Amygdala (tissue), 56 donors: ENCODE measurements at regions not wholly inside any gene's neighbourhood (a gene's known extent, or its start where the extent isn't known, plus 50 kb on each side); places are given as distances from the start of the nearest gene placed in this dataset.

ENCODE experiments used
- DNase-seq, 56 donors: peaks; one replicate each; lab custom pipeline; 2025; lab: John Stamatoyannopoulos, UW

DNA sequence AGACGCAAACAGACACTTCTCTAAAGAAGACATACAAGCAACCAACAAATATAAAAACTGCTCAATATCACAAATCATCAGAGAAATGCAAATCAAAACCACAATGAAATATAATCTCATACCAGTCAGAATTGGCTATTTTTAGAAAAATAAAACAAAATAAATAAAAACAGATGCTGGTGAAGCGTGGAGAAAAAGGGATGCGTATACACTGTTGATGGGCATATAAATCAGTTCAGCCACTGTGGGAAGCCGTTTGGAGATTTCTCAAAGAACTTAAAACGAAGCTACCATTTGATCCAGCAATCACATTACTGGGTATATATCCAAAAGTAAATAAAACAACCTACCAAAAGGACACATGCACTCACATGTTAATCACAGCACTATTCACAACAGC, 206.2 kb downstream of the HNMT start:
- no peak for DNase-seq

DNA sequence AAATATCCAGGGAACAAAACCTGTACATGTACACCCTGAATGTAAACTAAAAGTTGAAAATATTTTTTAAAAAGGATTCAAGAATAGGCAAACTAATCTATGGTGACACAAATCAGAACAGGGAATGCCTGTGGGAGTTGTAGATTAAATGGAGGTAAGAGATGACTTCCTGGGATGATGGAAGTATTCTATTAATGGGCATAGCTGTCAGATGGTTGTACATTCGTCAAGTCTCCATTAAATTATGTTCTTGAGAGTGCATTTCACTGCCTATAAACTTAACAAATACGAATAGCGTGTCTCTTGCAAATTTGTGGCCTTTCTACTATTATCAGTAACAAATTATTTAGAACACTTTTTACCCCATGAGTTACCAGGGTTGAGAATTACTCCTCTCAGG, 207.0 kb downstream of the HNMT start:
- DNase-seq, result no peak

DNA sequence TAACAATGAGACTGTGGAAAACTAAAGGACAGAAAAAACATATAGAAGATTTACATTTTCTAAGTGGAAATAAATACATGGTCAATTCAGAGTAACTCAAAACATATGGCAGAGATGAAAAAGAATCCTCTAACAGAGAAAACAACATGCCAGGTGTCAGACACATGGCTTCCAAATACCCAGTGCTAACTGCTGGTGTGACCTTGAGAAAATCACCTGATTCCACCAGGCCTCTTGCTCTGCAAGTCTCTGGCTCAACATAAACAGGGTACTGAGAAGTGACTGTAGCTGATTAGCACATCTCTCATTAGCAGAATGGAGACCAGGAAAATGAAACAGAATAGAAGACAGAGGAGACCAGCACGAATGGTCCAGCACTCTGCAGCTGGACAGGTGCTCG, 210.8 kb downstream of the HNMT start:
- DNase-seq, result no peak

DNA sequence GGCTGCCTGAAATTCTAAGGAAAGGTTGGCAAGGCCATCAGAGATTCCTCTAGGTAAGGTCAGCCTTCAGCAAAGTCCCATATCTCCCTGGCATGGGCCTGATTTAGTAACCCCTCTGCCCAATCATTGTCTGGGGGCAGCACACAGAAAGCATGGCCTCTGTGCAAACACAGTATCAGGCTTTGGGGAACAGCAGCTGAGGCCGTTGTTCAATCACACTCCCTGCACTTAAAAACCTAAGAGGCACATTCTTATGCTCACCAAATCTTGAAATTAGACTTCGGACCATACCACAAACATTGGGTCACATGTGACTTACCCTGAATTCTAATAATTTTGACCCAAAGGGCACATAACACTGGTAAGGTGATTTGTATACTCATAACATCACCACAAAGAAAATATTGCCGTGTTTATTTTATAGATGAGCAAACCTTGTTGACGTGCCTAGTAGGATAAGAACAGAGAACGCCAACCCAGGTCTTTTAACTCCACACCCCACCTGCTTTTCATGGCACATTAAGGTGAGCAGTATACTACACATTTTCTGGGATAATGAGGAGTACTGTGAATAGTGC, 212.7 kb downstream of the HNMT start:
- DNase-seq, result no peak

DNA sequence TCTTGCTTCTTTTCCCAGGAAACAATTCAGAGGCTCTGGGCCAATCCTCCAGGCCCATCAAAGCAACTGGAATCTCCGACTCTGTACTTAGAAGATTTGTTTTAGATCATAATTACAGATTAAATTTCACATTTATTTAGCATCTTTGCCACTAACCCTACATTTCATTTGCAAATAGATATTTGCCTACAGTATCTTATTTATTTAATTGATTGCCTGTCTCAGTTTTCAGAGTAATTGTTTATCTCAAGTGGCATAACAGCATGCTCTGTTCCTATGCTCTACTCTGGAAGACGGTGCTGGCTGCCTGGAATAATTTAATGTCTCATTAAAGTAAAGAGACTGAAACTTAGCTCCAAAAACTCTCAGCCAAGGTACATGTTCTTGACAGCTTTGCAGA, 213.4 kb downstream of the HNMT start:
- DNase-seq, result no peak

DNA sequence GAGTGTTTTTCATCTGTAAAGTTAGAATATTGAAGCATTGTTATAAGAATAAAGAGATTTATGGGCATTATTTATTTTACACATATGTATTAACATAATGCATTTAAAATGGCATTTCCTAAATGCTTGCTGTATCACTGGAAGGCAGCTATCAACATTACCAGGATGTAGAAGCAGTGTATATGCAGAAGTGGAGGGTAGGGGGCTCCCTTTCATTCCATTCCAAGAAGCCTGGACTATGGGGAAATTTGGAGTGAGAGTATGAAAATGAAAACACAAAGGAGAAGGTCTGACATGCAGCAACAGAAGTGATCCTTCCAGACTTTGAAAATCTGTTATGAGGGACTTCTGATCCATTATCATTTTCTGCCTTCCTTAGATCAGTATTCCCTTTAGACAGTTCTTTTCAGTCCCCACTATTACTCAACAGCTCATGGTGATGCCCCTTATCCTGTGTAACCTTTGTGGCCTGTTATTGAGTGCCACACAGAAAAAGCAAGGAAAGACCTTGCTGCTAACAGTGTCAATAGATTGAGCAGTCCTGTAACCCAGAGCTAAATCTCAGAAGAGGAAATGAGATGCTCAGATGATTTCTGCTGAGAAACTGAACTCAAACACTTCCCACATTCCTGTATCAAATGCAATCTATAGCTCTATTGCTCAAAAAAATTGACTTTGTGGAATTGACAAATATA, 216.6 kb downstream of the HNMT start:
- DNase-seq, result no peak

DNA sequence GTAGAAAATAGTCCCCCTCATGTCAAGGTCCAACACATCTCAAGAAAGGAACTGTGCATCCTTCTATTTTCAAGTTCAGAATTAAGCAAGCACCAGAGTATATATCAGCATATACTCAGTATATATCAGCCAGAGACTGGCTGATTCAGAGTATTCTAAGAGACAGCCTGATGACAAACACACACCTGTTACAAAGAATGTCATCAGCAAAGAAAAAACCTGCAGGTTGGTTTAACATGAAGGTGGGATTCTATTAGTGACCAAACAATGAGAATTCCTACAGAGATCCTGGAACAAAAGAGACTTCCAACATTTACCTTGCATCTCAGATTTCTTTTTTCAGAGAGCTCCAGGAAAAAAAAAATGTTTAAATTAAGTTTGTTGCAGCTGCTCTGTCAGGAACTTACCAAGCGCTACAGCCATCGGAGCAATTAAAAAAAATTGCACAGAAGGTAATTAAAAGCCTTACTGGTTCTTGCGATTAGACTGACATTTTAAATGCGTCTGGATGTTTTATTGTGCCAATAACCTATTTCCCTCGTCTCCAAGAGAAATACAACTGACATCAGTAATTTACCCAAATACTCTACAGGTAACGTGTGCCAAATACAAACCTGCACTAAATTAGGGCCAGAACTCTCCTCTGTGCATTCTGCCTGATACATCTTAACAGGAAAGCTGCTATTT, 218.1 kb downstream of the HNMT start:
- no peak for DNase-seq

DNA sequence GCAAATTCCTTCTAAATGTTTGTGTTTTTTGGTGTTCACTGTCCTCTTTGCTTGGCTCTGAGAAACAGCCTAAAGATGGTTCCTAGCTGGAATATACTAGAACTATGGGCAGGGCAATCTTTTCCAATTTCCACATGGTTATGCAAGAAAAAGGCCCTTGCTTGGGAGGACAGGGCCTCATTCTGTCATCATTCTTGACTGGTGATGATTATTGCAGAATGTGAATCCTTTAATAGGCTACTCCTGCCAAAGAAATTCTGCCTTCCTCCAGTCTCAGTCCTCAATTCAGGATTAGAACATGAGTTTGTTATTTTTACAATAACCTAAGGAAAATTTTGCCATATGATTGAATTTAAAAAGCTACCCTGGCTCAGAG, 218.7 kb downstream of the HNMT start:
- no peak for DNase-seq

DNA sequence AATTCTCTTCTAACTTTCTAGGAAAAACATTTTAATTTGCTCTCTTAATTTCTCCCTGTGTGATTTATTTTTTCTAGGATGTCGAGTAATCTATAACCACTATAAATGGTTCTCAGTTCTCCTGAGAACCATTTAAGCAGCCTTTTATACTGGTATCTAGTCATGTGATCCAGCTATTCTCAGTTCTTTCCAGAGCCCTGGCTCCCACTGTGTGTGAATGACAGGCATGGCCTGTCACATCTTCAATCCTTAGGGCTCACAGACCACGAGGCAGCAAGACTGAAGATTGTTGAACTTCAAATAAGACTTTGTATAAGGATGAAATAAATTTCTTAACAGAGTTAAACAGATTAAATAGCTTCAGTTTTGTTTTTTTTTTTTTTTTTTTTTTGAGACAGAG, 219.4 kb downstream of the HNMT start:
- DNase-seq, result no peak

DNA sequence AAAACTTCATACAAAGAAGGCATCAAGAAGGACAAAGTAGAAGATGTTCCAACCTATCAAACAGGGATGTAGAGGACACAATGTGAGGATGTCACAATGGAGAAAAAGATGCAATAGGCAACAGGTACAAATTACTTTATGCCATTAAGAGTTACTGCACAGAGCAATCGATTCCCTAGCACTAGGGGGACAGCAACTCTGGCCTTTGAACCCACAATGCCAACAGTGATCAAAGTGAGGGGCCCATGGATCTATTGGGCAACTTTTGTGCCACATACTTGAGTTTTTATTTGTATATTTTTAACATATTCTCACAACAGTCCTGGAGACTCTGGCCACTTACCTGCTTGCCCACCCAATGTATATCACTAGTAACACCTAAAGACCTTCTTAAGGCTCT, 220.2 kb downstream of the HNMT start:
- no peak for DNase-seq

DNA sequence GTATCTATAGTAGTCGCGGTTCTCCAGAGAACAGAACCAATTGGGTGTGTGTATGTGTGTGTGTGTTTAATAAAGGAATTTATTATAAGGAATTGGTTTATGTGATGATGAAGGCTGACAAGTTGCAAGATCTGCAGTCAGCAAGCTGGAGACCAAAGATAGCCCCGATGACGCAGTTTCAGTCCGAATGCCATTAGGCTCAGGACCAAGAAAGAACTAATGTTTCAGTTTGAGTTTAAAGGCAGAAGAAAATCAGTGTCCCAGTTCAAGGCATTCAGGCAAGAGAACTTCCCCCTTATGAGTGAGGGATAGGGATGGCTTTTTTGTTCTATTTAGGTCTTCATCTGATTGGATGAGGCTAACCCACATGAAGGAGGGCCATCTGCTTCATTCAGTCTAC, 221.6 kb downstream of the HNMT start:
- no peak for DNase-seq

DNA sequence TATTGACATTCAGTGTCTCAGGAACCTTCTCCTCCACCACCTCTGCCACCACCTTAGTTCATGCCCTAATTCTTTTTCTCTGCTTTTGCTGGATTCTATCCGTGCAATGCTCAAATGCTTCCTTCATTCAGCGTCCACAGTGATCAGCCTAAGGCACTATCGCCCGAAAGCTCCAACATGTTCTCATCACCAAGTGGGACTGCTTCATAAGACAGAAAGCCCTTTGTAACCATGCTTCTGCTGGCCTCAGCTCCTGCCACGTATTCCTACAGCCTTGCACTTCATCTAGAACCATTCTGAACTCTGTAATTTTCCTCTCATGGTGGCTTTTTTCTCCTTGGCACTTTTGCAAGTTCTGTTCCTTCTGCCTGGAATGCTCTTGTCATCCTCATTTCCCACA, 222.9 kb downstream of the HNMT start:
- peak in 19 of 56 donors; percentile 2 to 27 (median 11) for DNase-seq

DNA sequence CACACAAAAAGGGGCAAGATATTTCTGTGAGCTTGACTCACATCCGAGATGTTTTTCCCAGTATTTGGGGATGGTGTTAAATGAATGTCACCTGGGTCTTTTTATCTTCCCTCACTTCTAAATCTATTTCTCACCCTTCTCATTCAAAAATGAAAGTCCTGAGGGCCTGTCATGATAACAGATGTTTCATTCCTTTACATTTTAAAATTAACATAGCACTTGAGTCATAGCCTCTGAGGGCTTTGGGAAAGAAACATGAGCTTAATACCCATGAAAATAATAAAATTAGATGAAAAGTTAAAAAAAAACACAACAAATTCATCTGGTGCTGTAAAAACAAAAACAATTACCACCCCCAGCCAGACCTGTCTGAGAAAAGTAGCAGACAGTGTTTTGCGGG, 226.7 kb downstream of the HNMT start:
- DNase-seq, result no peak

DNA sequence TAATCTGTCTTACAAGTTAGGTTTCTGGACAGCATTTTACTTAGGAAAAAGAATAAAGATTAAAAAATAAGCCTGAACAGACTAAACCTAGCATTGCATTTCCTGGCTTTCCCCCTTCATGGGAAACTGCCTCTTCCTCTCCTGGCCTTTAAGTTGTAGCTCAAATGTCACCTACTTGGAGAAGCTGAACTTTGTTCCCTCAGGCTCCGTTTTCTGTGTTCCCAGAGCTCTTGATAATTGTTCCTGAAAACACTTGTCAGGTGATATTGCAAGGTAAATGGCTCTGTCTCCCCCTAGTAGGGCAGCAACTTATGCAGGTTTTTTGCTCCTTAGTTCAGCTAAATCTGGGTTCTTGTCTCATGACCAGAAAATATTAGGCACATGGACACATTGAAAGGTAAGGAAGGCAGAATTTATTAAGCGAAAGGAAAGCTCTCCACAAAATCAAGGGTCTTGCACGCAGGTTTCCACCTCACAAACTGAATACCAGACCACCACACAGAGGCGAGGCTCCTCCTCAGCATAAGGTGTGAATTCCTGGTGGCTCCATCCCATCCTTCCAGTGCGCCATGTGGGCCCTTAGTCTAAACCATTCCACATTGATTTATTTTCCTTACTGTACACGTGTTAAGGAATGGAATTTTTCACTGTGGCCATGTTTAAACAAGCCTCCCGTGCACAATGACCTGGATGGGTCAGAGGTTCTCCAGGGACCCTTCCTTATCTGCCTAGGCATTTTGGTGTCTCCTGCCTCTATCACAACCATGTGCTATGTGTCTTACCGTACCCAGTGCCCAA, 229.3 kb downstream of the HNMT start:
- DNase-seq, result no peak

DNA sequence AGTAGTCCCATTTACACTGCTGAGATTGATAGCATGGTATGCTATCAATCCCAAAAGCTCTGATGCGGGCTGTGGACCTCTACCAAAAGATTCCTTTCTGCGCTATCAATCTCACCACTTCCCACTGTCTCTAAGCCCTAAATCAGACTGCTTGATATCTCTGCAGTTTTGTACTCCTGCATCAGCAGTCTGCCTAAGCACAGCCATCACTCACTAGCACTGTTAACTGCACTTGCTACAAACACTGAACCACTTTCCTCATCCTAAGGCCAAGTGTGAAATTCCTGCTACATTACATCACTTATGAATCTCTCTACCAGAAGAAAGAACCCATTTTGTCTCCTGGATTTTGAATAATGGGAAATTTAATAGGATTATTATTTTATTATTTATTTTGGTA, 237.0 kb downstream of the HNMT start:
- DNase-seq, result no peak

DNA sequence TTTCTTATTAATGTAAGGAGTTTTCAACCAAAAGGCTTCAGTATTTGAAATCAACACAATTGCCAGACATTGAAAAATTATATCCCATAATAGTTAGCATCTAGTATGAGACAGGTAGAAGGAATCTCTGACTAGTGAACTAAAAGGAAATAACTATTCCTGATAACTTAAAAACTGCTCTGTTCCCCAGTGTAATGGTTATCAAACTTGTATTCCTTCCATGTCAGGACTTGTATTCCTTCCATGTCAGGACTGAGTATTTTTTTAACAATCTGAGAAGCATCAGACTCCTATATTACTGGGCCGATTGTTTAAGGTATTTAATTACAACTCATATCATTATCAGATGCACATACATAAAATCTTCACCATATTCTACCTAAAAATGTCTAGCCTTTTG, 238.5 kb downstream of the HNMT start:
- no peak for DNase-seq

DNA sequence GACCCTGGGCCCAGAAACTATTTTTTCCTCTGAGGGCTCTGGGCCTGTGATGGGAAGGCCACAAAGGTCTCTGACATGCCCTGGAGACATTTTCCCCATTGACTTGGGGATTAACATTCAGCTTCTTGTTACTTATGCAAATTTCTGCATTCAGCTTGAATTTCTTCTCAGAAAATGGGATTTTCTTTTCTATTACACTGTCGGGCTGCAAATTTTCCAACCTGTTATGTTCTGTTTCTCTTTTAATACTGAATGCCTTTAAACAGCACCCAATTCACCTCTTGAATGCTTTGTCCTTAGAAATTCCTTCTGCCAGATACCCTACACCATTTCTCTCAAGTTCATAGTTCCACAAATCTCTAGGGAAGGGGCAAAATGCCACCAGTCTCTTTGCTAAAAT, 241.0 kb downstream of the HNMT start:
- no peak for DNase-seq

DNA sequence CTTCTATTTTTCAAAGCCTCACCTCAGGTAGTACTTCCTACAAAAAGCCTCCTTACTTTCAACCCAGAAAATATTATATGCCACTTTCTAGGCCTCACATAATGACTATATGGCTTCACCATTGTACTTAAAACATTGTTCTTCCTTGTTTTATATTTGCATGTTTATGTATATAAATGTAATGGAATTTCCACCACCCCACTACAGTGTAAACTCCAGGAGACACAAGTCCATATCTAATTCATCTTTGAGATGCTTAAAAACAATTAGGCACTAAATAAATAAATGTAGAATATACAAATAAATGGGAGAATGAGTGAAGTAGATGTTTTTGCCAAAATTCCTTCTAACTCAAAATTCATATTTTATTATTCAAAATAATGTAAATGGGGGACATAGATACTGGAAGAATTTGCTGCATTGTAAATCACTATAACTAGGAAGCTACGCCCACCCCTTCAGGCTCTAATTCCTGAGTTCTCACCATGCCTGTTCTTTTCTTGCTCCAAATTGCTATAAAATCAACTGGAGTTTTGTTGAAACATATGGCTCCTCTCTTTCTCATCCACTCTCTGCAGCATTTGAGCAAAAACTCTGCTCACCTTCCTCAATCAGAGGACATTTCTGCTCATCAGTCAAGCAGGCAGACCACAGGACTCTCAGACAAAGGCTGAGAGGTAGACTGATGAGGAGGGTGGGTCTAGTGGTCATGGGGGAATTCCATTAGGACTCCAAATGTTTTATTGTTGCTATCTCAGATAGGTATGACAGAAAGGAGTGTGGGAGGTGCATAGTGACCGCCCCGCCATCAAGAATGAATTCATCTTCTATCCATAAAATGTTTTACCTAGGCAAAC, 243.0 kb downstream of the HNMT start:
- no peak for DNase-seq

DNA sequence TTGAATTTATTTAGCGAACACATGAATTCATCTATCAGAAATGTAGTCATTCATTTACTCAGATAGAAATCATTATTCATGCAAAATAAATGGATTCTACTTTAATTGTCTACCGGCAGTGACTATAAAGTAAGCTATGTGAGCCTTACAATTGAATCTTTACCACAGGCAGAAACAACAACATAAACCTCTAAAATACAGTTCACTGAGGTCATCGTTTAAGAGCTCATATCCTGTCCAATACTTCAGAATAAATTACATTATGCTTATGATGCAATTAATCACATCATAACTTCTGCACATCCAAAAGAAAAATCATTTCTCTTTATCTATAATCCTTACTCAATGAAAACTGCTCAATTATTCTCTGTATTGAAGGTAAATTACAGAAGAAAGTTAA, 244.7 kb downstream of the HNMT start:
- DNase-seq, result no peak

DNA sequence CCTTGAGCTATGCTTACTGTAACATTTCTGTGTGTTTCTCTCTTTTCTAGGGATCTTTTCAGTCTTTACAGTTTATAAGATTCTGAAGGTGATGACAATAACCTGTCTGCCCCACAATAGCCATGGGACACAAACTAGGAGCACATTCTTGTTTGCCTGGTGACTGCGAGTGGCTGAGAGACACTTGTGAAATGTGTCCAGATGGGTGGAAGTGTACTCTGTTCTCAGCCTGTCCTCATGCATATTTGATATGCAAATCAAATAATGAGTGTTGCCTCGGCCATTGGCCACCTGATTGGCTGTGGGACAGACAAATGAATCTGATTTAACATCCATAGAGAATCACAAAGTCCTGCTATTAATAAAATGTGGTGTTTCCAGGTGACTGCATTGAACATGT, 246.2 kb downstream of the HNMT start:
- no peak for DNase-seq

DNA sequence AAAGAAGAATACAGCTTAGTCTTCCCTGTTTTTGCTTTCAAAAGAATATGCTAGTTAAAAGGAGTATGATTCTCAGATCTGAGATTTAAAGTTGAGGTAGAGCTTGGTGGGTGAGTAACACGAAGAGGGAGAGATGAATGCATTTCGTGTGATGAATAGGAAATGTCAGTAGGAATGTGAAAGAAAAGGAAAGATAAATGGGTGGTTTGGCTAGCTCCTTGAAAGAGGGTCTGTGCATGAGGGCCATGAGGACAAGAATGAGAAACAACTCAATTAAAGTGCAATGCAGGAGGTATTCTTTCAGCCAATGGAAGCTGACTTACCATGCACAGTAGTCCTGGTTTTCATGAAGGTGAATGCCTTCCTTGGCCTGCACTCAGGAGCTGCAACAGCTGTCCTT, 248.2 kb downstream of the HNMT start:
- DNase-seq, result no peak
